K562 (cell line): ENCODE measurements at regions not wholly inside any gene's neighbourhood (a gene's known extent, or its start where the extent isn't known, plus 50 kb on each side); places are given as distances from the start of the nearest gene placed in this dataset.

Source experiments
- ARNT ChIP-seq, 2 experiments: fragments of 450-650 bp; IDR thresholded peaks; 2 replicates each; pipeline ENCODE4 v1.6.1; 2016; ENCODE audit warnings: mild to moderate bottlenecking in 1 of 2
- POLR2AphosphoS5 ChIP-seq: IDR thresholded peaks from 2 replicates; pipeline ENCODE4 v1.6.1; 2011; ENCODE audit warnings: mild to moderate bottlenecking, low read depth, low read length, moderate library complexity; ENCODE audit not compliant: control insufficient read depth, insufficient read depth
- POU5F1 ChIP-seq: fragments of 150-350 bp; IDR thresholded peaks from 2 replicates; pipeline ENCODE4 v1.6.1; 2014; ENCODE audit warnings: borderline replicate concordance, low read length, low read depth, mild to moderate bottlenecking; ENCODE audit not compliant: partially characterized antibody
- REST ChIP-seq, 2 experiments: fragments of 450-650 bp; formaldehyde crosslinking in 1 of 2; IDR thresholded peaks; 2 replicates each; pipeline versions ENCODE4 v1.4.0 to v1.6.1; 2014 to 2020; ENCODE audit warnings: mild to moderate bottlenecking in 2 of 2, borderline replicate concordance in 1 of 2, low read depth in 1 of 2

- TF ChIP-seq ARNT (IDR thresholded peaks at IDR 0.05) (no peak), POU5F1 (no peak), POLR2AphosphoS5 (no peak), REST (IDR thresholded peaks at IDR 0.05; ENCODE audit: borderline replicate concordance) (no peak), REST (CRISPR knock-in tag; IDR thresholded peaks at IDR 0.05; ENCODE audit: low read depth) (no peak)
Measured at GRCh38 chr15:31822463-31822862, 207.9 kb upstream of the CHRNA7 start.
